ENCODE measurements at regions not wholly inside any gene's neighbourhood (a gene's known extent, or its start where the extent isn't known, plus 50 kb on each side); places are given as distances from the start of the nearest gene placed in this dataset.
"Not testable (repeated sequence)": the region's sequence is repeated elsewhere in the genome, so short reads cannot be mapped to it uniquely, and the experiment has no call there.

DNA sequence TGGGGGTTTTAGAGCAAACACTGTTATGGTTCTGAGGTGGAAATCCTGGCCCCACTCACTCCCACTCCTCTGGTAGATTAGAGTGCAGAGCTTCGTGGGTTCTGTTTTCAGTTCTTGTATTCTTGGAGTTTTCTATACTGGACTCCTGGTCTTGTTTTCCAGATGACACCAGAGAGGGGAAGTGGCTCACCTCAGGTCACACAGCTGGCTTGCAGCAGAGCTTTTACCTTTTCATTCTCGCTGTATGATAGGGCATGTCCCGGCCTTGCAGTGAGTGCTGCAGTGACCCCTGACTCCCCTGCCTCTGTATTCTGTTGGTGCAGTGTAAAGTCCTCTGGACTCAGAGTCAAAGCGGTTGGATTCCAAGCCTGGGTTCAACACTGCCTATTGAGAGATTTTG, 148.9 kb upstream of the MEX3C start:
- TF ChIP-seq EZH2phosphoT487 (IDR thresholded peaks at IDR 0.05; ENCODE audit: low read length), result no peak
- TF ChIP-seq, protein P1, sequence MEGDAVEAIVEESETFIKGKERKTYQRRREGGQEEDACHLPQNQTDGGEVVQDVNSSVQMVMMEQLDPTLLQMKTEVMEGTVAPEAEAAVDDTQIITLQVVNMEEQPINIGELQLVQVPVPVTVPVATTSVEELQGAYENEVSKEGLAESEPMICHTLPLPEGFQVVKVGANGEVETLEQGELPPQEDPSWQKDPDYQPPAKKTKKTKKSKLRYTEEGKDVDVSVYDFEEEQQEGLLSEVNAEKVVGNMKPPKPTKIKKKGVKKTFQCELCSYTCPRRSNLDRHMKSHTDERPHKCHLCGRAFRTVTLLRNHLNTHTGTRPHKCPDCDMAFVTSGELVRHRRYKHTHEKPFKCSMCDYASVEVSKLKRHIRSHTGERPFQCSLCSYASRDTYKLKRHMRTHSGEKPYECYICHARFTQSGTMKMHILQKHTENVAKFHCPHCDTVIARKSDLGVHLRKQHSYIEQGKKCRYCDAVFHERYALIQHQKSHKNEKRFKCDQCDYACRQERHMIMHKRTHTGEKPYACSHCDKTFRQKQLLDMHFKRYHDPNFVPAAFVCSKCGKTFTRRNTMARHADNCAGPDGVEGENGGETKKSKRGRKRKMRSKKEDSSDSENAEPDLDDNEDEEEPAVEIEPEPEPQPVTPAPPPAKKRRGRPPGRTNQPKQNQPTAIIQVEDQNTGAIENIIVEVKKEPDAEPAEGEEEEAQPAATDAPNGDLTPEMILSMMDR (IDR thresholded peaks at IDR 0.05; ENCODE audit: low read length), result no peak
- no peak for TF ChIP-seq EZH2 (optimal IDR thresholded peaks at IDR 0.05; ENCODE audit: low read depth, low read length)
- 0 out of 2 replicates have a peak, but pooled peaks cover 6% of the 10 kb centered on the region for H3K4me1 ChIP-seq (ENCODE audit: low read length)
- H3K27me3 ChIP-seq (replicated peaks; ENCODE audit: insufficient read depth, low read length), result no peaks in the 10 kb centered on the region
- H3K27ac ChIP-seq (ENCODE audit: low read length), result no peak overlapping the region
- no peaks in the 10 kb centered on the region for H3K79me2 ChIP-seq (ENCODE audit: low read length)
- H3K4me3 ChIP-seq (ENCODE audit: low read length), result no peak overlapping the region
- H2AFZ ChIP-seq (ENCODE audit: low read length), result no peak overlapping the region
- H3K9ac ChIP-seq (ENCODE audit: low read length), result no peak overlapping the region
- H3K9me2 ChIP-seq (replicated peaks; ENCODE audit: insufficient read depth, low read length), result no peaks in the 10 kb centered on the region
- H3K4me2 ChIP-seq (ENCODE audit: low read depth, low read length), result no peak overlapping the region
- H3F3A ChIP-seq (ENCODE audit: insufficient read depth, low read length), result no peaks in the 10 kb centered on the region
- no peaks in the 10 kb centered on the region for H4K20me1 ChIP-seq (ENCODE audit: insufficient read depth, low read length)
- H3K9me3 ChIP-seq (replicated peaks; ENCODE audit: insufficient read depth, low read length), result no peaks in the 10 kb centered on the region
- H3K36me3 ChIP-seq (replicated peaks; ENCODE audit: insufficient read depth, low read length), result no peaks in the 10 kb centered on the region
- DNase-seq, result no peak

DNA sequence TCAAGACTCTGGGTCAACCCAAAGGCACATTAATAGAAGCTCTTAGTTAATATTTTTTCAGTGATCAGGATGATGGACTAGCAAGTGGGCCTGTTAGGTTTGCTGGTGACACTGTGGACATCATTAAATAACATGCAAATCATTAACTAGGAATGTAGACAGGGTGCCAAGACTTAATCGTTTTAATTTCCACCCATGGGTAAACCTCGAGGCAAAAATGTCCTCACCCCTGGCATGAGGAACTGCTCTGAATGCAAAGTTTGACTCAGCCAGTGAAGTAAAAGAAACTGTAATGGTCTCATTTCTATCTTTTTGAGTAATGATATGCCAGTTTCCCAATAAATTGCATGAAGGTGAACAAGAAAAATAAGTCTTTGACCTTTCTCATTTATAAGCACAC, 152.6 kb upstream of the MEX3C start:
- TF ChIP-seq EZH2 (optimal IDR thresholded peaks at IDR 0.05; ENCODE audit: low read depth, low read length) (no peak), EZH2phosphoT487 (IDR thresholded peaks at IDR 0.05; ENCODE audit: low read length) (no peak)
- TF ChIP-seq, protein P1 (IDR thresholded peaks at IDR 0.05; ENCODE audit: low read length), result no peak
- H3K4me2 ChIP-seq (ENCODE audit: low read depth, low read length), result no peak overlapping the region
- H3K9me3 ChIP-seq (replicated peaks; ENCODE audit: insufficient read depth, low read length), result no peaks in the 10 kb centered on the region
- no peaks in the 10 kb centered on the region for H3K27me3 ChIP-seq (replicated peaks; ENCODE audit: insufficient read depth, low read length)
- H3K4me3 ChIP-seq (ENCODE audit: low read length), result no peak overlapping the region
- H3K4me1 ChIP-seq (ENCODE audit: low read length), result no peaks in the 10 kb centered on the region
- H3K79me2 ChIP-seq (ENCODE audit: low read length), result no peaks in the 10 kb centered on the region
- no peak overlapping the region for H2AFZ ChIP-seq (ENCODE audit: low read length)
- H3K9ac ChIP-seq (ENCODE audit: low read length), result no peak overlapping the region
- no peaks in the 10 kb centered on the region for H3F3A ChIP-seq (ENCODE audit: insufficient read depth, low read length)
- no peaks in the 10 kb centered on the region for H3K36me3 ChIP-seq (replicated peaks; ENCODE audit: insufficient read depth, low read length)
- no peak for DNase-seq
- no peaks in the 10 kb centered on the region for H4K20me1 ChIP-seq (ENCODE audit: insufficient read depth, low read length)
- no peaks in the 10 kb centered on the region for H3K9me2 ChIP-seq (replicated peaks; ENCODE audit: insufficient read depth, low read length)
- no peak overlapping the region for H3K27ac ChIP-seq (ENCODE audit: low read length)

DNA sequence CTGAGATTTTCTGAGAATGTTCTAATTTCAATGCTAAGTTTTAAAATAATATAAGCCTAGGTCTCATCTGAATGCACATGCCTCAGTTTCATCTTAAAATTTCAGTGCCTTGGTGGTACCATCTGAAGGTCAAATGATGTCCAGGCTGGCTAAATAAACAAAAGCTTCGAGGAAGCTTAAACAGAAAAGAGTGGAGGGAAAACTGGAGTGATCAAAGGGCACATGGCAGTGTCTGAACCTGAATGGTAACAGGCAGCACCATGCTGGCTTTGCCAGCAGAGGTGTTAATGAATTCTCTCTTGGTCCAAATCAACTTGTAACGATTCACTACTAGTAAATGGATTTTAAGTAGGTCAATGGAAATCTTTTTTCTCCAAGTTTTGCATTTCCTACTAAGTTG, 158.4 kb upstream of the MEX3C start:
- Histone ChIP-seq H4K20me1 (ENCODE audit: insufficient read depth, low read length) (no peaks in the 10 kb centered on the region), H3K36me3 (replicated peaks; ENCODE audit: insufficient read depth, low read length) (no peaks in the 10 kb centered on the region), H2AFZ (ENCODE audit: low read length) (0 out of 2 replicates have a peak overlapping the region, but pooled peaks have one; percentile 8), H3K4me1 (ENCODE audit: low read length) (peaks cover 8% of the 10 kb centered on the region), H3K4me2 (ENCODE audit: low read depth, low read length) (no peak overlapping the region), H3F3A (ENCODE audit: insufficient read depth, low read length) (peaks cover under 1% of the 10 kb centered on the region), H3K27ac (ENCODE audit: low read length) (no peak overlapping the region), H3K9me2 (replicated peaks; ENCODE audit: insufficient read depth, low read length) (no peaks in the 10 kb centered on the region), H3K27me3 (replicated peaks; ENCODE audit: insufficient read depth, low read length) (no peaks in the 10 kb centered on the region), H3K79me2 (ENCODE audit: low read length) (no peaks in the 10 kb centered on the region), H3K4me3 (ENCODE audit: low read length) (no peak overlapping the region), H3K9me3 (replicated peaks; ENCODE audit: insufficient read depth, low read length) (no peaks in the 10 kb centered on the region), H3K9ac (ENCODE audit: low read length) (no peak overlapping the region)
- DNase-seq, result no peak
- TF ChIP-seq EZH2 (optimal IDR thresholded peaks at IDR 0.05; ENCODE audit: low read depth, low read length), result no peak
- TF ChIP-seq, protein P1 (IDR thresholded peaks at IDR 0.05; ENCODE audit: low read length), result no peak
- TF ChIP-seq EZH2phosphoT487 (IDR thresholded peaks at IDR 0.05; ENCODE audit: low read length), result no peak

DNA sequence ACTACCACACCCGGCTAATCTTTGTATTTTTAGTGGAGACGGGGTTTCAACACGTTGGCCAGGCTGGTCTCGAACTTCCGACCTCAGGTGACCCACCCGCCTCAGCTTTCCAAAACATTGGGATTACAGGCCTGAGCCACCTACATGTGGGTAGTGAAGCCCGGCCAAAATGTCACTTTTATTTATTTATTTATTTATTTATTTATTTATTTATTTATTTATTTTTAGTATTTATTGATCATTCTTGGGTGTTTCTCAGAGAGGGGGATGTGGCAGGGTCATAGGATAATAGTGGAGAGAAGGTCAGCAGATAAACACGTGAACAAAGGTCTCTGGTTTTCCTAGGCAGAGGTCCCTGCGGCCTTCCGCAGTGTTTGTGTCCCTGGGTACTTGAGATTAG, 162.8 kb upstream of the MEX3C start:
- not testable (repeated sequence) for H3K4me3 ChIP-seq (ENCODE audit: low read length); H3K27me3 ChIP-seq (replicated peaks; ENCODE audit: insufficient read depth, low read length); H3K9me2 ChIP-seq (replicated peaks; ENCODE audit: insufficient read depth, low read length); H2AFZ ChIP-seq (ENCODE audit: low read length); H3K9me3 ChIP-seq (replicated peaks; ENCODE audit: insufficient read depth, low read length); H3K27ac ChIP-seq (ENCODE audit: low read length); H3K9ac ChIP-seq (ENCODE audit: low read length); H3K4me2 ChIP-seq (ENCODE audit: low read depth, low read length); H3K36me3 ChIP-seq (replicated peaks; ENCODE audit: insufficient read depth, low read length); H3K79me2 ChIP-seq (ENCODE audit: low read length); H4K20me1 ChIP-seq (ENCODE audit: insufficient read depth, low read length); DNase-seq
- peaks cover 17% of the 10 kb centered on the region for H3K4me1 ChIP-seq (ENCODE audit: low read length)
- peaks cover 11% of the 10 kb centered on the region for H3F3A ChIP-seq (ENCODE audit: insufficient read depth, low read length)
